SK-N-SH treated with all-trans-retinoic acid at 6 μM for 48 hours (cell line): ENCODE measurements at regions not wholly inside any gene's neighbourhood (a gene's known extent, or its start where the extent isn't known, plus 50 kb on each side); places are given as distances from the start of the nearest gene placed in this dataset.

Experiments
- ATAC-seq: fragments of 200-7000 bp; cut with Tn5 transposase; 3 replicates; pipeline ENCODE4 v1.9.1; 2020; ENCODE audit warnings: mild to moderate bottlenecking, moderate library complexity
- ARNTL ChIP-seq: fragments of 450-650 bp; formaldehyde crosslinking; IDR thresholded peaks from 2 replicates; pipeline ENCODE4 v1.5.0; 2020; ENCODE audit warnings: low read depth, mild to moderate bottlenecking, moderate library complexity, borderline replicate concordance
- BACH2 ChIP-seq: fragments of 250-450 bp; sonication (Bioruptor Pico); IDR thresholded peaks from 2 replicates; pipeline ENCODE4 v1.9.0; 2021; ENCODE audit warnings: mild to moderate bottlenecking, borderline replicate concordance
- CSDC2 ChIP-seq: fragments of 250-450 bp; sonication (Bioruptor Pico); IDR thresholded peaks from 2 replicates; pipeline ENCODE4 v1.5.0; 2020; ENCODE audit warnings: mild to moderate bottlenecking, moderate library complexity
- ESRRG ChIP-seq: fragments of 250-450 bp; sonication (Bioruptor Pico); IDR thresholded peaks from 2 replicates; pipeline ENCODE4 v1.6.1; 2021; ENCODE audit warnings: mild to moderate bottlenecking
- GLIS3 ChIP-seq: fragments of 250-450 bp; sonication (Bioruptor Pico); IDR thresholded peaks from 2 replicates; pipeline ENCODE4 v1.5.0; 2020; ENCODE audit warnings: mild to moderate bottlenecking, moderate library complexity
- ISL1 ChIP-seq: fragments of 250-450 bp; sonication (Bioruptor Pico); IDR thresholded peaks from 2 replicates; pipeline ENCODE4 v2.1.2; 2022; ENCODE audit warnings: mild to moderate bottlenecking, moderate library complexity
- OSR1 ChIP-seq: fragments of 250-450 bp; sonication (Bioruptor Pico); IDR thresholded peaks from 2 replicates; pipeline ENCODE4 v1.8.0; 2022; ENCODE audit warnings: moderate library complexity, mild to moderate bottlenecking, inconsistent platforms
- PPARA ChIP-seq: fragments of 250-450 bp; sonication (Bioruptor Pico); IDR thresholded peaks from 2 replicates; pipeline ENCODE4 v1.5.0; 2020; ENCODE audit warnings: mild to moderate bottlenecking, borderline replicate concordance
- RARB ChIP-seq: fragments of 250-450 bp; sonication (Bioruptor Pico); IDR thresholded peaks from 2 replicates; pipeline ENCODE4 v1.8.0; 2021; ENCODE audit warnings: mild to moderate bottlenecking, moderate library complexity
- SNAI2 ChIP-seq: fragments of 250-450 bp; sonication (Bioruptor Pico); IDR thresholded peaks from 2 replicates; pipeline ENCODE4 v1.5.0; 2020; ENCODE audit warnings: mild to moderate bottlenecking, moderate library complexity
- TCF4 ChIP-seq: fragments of 250-450 bp; sonication (Bioruptor Pico); IDR thresholded peaks from 2 replicates; pipeline ENCODE4 v1.8.0; 2021; ENCODE audit warnings: mild to moderate bottlenecking, moderate library complexity, borderline replicate concordance
- ZFP3 ChIP-seq: fragments of 250-450 bp; sonication (Bioruptor Pico); IDR thresholded peaks from 2 replicates; pipeline ENCODE4 v1.5.0; 2020; ENCODE audit warnings: mild to moderate bottlenecking, moderate library complexity
- ZFP30 ChIP-seq: fragments of 450-650 bp; formaldehyde crosslinking; IDR thresholded peaks from 2 replicates; pipeline ENCODE4 v1.5.0; 2022; ENCODE audit warnings: mild to moderate bottlenecking, moderate library complexity
- ZNF565 ChIP-seq: fragments of 450-650 bp; formaldehyde crosslinking; conservative IDR thresholded peaks from 2 replicates; pipeline ENCODE4 v1.5.0; 2020; ENCODE audit warnings: low read depth, mild to moderate bottlenecking, moderate library complexity
- ZNF8 ChIP-seq: fragments of 450-650 bp; formaldehyde crosslinking; IDR thresholded peaks from 2 replicates; pipeline ENCODE4 v1.5.0; 2020; ENCODE audit warnings: mild to moderate bottlenecking, moderate library complexity
- TF ChIP-seq, protein P1 (sequence below): fragments of 250-450 bp; sonication (Bioruptor Pico); IDR thresholded peaks from 2 replicates; pipeline ENCODE4 v1.8.0; 2021; ENCODE audit warnings: low read depth, mild to moderate bottlenecking, moderate library complexity, borderline replicate concordance
- TF ChIP-seq, protein P2 (sequence below): fragments of 250-450 bp; sonication (Bioruptor Pico); IDR thresholded peaks from 2 replicates; pipeline ENCODE4 v1.5.0; 2020; ENCODE audit warnings: mild to moderate bottlenecking, moderate library complexity
- TF ChIP-seq, protein P3 (sequence below): fragments of 250-450 bp; sonication (Bioruptor Pico); IDR thresholded peaks from 2 replicates; pipeline ENCODE4 v1.5.1; 2021; ENCODE audit warnings: mild to moderate bottlenecking, moderate library complexity

DNA sequence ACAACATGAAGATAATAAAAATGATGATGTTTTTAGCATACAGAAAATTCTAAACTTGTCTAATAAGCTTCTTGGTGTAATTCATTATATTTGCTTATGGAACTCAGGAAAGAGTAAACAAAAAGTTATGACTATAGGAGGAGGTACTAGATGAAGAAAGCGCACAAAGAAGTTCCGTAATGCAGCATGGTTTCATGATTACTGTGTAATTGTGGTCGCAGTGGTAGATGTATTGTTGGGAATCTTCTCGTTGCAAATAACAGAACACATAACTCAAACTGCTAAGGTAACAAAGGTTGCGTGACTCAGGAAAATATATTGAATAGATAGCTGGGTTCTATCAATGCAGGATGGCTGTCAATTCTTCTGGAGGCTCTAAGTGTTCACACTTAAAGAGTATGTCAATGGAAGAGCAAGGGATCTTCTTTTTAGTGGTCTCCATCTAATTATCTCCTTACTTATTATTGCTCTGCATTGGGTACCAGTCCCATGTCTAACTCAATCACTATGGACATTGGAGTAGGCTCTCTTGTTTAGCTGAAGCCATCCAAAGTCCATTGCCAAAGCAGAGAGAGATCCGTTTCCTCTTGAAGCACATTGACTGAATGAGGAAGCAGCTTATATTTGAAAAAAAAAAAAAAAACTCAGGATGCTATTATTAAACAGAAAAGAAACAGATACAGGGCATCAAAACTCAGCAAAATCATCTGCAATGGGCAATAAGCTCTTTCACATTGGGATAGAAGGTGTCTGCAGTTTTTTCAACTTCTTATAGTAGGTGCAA, 283.4 kb upstream of the ATP2B1 start (continued):
- TF ChIP-seq, protein P1, sequence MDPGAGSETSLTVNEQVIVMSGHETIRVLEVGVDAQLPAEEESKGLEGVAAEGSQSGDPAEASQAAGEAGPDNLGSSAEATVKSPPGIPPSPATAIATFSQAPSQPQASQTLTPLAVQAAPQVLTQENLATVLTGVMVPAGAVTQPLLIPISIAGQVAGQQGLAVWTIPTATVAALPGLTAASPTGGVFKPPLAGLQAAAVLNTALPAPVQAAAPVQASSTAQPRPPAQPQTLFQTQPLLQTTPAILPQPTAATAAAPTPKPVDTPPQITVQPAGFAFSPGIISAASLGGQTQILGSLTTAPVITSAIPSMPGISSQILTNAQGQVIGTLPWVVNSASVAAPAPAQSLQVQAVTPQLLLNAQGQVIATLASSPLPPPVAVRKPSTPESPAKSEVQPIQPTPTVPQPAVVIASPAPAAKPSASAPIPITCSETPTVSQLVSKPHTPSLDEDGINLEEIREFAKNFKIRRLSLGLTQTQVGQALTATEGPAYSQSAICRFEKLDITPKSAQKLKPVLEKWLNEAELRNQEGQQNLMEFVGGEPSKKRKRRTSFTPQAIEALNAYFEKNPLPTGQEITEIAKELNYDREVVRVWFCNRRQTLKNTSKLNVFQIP = no peak
- no peak for TF ChIP-seq ISL1

DNA sequence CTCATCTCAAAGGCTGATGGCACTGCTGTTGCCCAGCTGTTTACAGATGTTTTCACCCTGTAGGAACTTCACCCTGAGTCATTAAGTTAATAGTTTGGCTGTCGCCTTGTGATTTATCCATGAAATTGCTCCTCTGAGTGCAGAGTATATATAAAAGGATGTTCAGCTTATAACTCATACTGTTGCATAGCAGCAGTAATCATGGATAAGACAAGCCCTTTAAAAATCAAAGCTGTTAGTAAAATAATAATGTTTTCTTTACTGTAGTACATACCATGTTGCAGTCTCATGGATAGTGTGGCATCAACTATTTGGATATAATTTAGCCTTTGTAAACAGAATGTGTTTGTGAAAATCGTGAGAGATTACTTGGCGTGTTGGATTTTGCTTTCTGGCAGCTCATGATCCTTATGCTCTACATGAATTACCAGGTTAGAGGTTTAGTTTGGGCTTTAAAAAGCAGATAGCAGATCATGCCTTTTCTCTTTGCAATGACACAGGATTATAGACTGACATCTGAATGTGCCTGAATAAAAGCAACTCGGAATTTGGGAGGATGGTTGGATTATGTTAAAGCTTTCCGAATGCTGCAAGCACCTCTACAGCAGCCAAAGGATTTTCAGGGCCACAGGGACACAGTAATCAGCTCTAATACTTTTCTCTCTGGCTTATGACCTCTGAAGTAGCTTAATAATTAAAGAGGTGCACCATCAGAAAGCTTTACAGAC, 279.7 kb upstream of the ATP2B1 start:
- ATAC-seq = no peak
- TF ChIP-seq CSDC2 = no peak
- no peak for TF ChIP-seq ARNTL (CRISPR knock-in tag)
- no peak for TF ChIP-seq RARB (CRISPR knock-in tag)
- no peak for TF ChIP-seq BACH2 (CRISPR knock-in tag)
- TF ChIP-seq PPARA = no peak

DNA sequence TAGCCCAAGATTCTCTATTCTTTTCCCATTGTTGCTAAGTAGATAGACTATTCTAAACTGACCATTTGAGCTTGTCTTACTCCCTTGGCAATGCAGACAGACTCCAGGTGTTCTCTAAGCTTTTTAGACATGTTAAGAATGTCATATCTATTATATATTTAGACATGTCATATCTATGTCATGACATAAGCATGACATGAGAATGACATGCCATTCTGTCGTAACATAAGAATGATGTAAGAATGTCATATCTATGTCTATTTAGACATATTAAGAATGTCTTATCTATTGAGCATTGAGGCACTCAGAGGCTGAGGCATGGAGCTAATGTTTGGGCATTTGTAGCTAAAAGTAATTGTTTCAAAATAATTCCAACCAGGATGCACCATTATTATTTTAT, 277.3 kb upstream of the ATP2B1 start:
- ATAC-seq = no peak
- TF ChIP-seq ZFP30 (no peak), CSDC2 (no peak), ZFP3 (CRISPR knock-in tag) (no peak), SNAI2 (CRISPR knock-in tag) (no peak), ESRRG (CRISPR knock-in tag) (no peak), ZNF8 (CRISPR knock-in tag) (no peak), ZNF565 (no peak), OSR1 (CRISPR knock-in tag) (no peak)
- TF ChIP-seq, protein P2, sequence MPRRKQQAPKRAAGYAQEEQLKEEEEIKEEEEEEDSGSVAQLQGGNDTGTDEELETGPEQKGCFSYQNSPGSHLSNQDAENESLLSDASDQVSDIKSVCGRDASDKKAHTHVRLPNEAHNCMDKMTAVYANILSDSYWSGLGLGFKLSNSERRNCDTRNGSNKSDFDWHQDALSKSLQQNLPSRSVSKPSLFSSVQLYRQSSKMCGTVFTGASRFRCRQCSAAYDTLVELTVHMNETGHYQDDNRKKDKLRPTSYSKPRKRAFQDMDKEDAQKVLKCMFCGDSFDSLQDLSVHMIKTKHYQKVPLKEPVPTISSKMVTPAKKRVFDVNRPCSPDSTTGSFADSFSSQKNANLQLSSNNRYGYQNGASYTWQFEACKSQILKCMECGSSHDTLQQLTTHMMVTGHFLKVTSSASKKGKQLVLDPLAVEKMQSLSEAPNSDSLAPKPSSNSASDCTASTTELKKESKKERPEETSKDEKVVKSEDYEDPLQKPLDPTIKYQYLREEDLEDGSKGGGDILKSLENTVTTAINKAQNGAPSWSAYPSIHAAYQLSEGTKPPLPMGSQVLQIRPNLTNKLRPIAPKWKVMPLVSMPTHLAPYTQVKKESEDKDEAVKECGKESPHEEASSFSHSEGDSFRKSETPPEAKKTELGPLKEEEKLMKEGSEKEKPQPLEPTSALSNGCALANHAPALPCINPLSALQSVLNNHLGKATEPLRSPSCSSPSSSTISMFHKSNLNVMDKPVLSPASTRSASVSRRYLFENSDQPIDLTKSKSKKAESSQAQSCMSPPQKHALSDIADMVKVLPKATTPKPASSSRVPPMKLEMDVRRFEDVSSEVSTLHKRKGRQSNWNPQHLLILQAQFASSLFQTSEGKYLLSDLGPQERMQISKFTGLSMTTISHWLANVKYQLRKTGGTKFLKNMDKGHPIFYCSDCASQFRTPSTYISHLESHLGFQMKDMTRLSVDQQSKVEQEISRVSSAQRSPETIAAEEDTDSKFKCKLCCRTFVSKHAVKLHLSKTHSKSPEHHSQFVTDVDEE (CRISPR knock-in tag) = no peak
- TF ChIP-seq, protein P1 = no peak
- TF ChIP-seq, protein P3, sequence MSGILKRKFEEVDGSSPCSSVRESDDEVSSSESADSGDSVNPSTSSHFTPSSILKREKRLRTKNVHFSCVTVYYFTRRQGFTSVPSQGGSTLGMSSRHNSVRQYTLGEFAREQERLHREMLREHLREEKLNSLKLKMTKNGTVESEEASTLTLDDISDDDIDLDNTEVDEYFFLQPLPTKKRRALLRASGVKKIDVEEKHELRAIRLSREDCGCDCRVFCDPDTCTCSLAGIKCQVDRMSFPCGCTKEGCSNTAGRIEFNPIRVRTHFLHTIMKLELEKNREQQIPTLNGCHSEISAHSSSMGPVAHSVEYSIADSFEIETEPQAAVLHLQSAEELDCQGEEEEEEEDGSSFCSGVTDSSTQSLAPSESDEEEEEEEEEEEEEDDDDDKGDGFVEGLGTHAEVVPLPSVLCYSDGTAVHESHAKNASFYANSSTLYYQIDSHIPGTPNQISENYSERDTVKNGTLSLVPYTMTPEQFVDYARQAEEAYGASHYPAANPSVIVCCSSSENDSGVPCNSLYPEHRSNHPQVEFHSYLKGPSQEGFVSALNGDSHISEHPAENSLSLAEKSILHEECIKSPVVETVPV (CRISPR knock-in tag) = no peak

DNA sequence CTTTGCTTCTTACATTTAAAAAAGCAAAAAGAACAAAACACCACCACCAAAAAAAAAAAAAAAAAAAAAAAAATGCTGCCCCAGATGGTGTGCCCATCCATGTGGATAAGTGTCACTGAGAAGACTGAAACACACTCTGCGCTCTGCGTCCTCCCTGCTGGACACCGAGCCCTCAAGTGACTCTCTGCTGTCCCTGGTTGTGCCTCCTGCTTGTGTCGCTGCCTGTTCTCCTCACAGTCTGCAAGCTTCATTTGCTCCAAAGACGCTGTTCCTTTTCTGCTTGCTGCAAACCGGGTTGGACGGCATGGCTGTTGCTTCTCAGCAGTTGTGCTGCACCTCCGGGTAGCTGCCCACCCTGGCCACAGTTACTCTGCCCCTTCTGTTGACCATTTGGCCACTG, 276.2 kb upstream of the ATP2B1 start:
- ATAC-seq = no peak
- TF ChIP-seq GLIS3 (CRISPR knock-in tag) (no peak), TCF4 (CRISPR knock-in tag) (no peak), ISL1 (no peak), ZNF8 (CRISPR knock-in tag) (no peak), RARB (CRISPR knock-in tag) (no peak), ZFP30 (no peak)
- TF ChIP-seq, protein P1 = no peak
- TF ChIP-seq, protein P3 (CRISPR knock-in tag) = no peak
